Spleen (tissue), 7 donors: ENCODE measurements at regions not wholly inside any gene's neighbourhood (a gene's known extent, or its start where the extent isn't known, plus 50 kb on each side); places are given as distances from the start of the nearest gene placed in this dataset.

Experiments used
- CTCF ChIP-seq, 11 experiments: fragments of 200-600 bp in 7 of 11; fragments of 450-650 bp in 4 of 11; sonication (generic) in 4 of 11; IDR thresholded peaks in 8 of 11; conservative IDR thresholded peaks in 3 of 11; 1 replicate in 7 of 11; 2 replicates in 4 of 11; pipeline versions ENCODE4 v1.4.0 to v1.8.0; 2016 to 2021; ENCODE audit warnings: antibody characterized with exemption in 11 of 11, inconsistent platforms in 4 of 11, mild to moderate bottlenecking in 1 of 11
- POLR2A ChIP-seq, 3 donors: fragments of 450-650 bp; IDR thresholded peaks; one replicate each; pipeline ENCODE4 v1.5.1; 2017; ENCODE audit warnings: antibody characterized with exemption in 3 of 3, mild to moderate bottlenecking in 1 of 3
- donor health status: DM: no; HTN: no; CAD: no; lungs with moderate emphysema.
- donor health status: DM: no; HTN: no; CAD: no.
- donor health status: DM: no; HTN: no; CAD: no.

- TF ChIP-seq POLR2A (IDR thresholded peaks at IDR 0.05) = no peak
- TF ChIP-seq CTCF (IDR thresholded peaks at IDR 0.05 in 8 of 11, conservative IDR thresholded peaks at IDR 0.05 in 3 of 11) = no peak
Measured at GRCh38 chr6:1029141-1029540, 282.8 kb upstream of the FOXQ1 start.
